D721Med (cell line): ENCODE measurements at regions not wholly inside any gene's neighbourhood (a gene's known extent, or its start where the extent isn't known, plus 50 kb on each side); places are given as distances from the start of the nearest gene placed in this dataset.
"Not testable (repeated sequence)": the region's sequence is repeated elsewhere in the genome, so short reads cannot be mapped to it uniquely, and the experiment has no call there.

Experiments used
- DNase-seq: peaks from one replicate; pipeline ENCODE4 v3.0.0; 2011; ENCODE audit warnings: low spot score; ENCODE audit not compliant: insufficient read length
- FAIRE-seq: peaks from 2 replicates; lab custom pipeline; 2011; peaks lifted over from hg19 to GRCh38; lab: Jason Lieb, UNC
- CTCF ChIP-seq: IDR thresholded peaks from 2 replicates; pipeline ENCODE4 v1.5.1; 2012; ENCODE audit warnings: mild to moderate bottlenecking, control low read depth; ENCODE audit not compliant: insufficient read depth; ENCODE audit errors: missing control alignments

- no peak for TF ChIP-seq CTCF
- DNase-seq (no peak), FAIRE-seq (no peak)
Measured at GRCh38 chr15:36186376-36186775, 393.1 kb upstream of the CDIN1 start.

GRCh38 chr15:36191459-36191858, 388.0 kb upstream of the CDIN1 start:
- FAIRE-seq (no peak), DNase-seq (no peak)
- TF ChIP-seq CTCF, result no peak

- FAIRE-seq, DNase-seq: not testable (repeated sequence)
Measured at GRCh38 chr15:36195361-36196007, 383.9 kb upstream of the CDIN1 start.

- no peak for TF ChIP-seq CTCF
- DNase-seq (no peak), FAIRE-seq (no peak)
Measured at GRCh38 chr15:36208868-36209582, 370.4 kb upstream of the CDIN1 start.

- FAIRE-seq (no peak), DNase-seq (no peak)
- no peak for TF ChIP-seq CTCF
Measured at GRCh38 chr15:36210426-36210825, 369.0 kb upstream of the CDIN1 start.

GRCh38 chr15:36218322-36218721, 361.1 kb upstream of the CDIN1 start:
- TF ChIP-seq CTCF, result no peak
- no peak for FAIRE-seq
- no peak for DNase-seq

GRCh38 chr15:36218991-36219390, 360.4 kb upstream of the CDIN1 start:
- FAIRE-seq (no peak), DNase-seq (no peak)
- no peak for TF ChIP-seq CTCF
